Activated naive CD4-positive, alpha-beta T cell treated with anti-CD3 and anti-CD28 coated beads, Interleukin-2, amount 50 U/mL, for 16 hours (primary cell): ENCODE measurements at regions not wholly inside any gene's neighbourhood (a gene's known extent, or its start where the extent isn't known, plus 50 kb on each side); places are given as distances from the start of the nearest gene placed in this dataset.
"Not testable (repeated sequence)": the region's sequence is repeated elsewhere in the genome, so short reads cannot be mapped to it uniquely, and the experiment has no call there.

ENCODE experiments used
- DNase-seq: peaks from one replicate; pipeline ENCODE4 v3.0.0-alpha.2; 2020

GRCh38 chr7:10533429-10533828, 440.2 kb upstream of the PHF14 start:
- not testable (repeated sequence) for DNase-seq

- no peak for DNase-seq
These were observed 437.1 kb upstream of the PHF14 start for GRCh38 chr7:10536561-10536960.

DNA sequence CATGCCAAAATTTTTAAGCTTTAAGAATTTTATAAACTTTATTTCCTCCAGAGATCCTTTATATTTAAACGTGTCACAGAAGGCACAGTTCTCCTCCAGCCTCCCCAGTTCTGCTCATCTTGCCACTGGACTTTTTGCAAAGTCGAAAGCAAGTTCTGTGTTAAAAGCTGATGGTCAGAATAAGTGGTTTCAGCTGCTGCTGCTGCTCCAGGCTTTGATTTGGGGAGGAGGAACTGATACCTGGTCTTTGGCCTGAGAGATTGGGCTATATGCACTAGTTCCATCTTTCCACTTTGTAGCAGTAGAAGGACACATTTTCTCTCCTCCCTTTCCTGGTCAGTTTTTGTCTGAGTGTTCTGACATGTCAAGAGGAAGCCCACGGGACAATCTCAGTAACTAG, 435.9 kb upstream of the PHF14 start:
- DNase-seq: no peak

- DNase-seq: no peak
These were observed 416.3 kb upstream of the PHF14 start for GRCh38 chr7:10557375-10557774.

DNA sequence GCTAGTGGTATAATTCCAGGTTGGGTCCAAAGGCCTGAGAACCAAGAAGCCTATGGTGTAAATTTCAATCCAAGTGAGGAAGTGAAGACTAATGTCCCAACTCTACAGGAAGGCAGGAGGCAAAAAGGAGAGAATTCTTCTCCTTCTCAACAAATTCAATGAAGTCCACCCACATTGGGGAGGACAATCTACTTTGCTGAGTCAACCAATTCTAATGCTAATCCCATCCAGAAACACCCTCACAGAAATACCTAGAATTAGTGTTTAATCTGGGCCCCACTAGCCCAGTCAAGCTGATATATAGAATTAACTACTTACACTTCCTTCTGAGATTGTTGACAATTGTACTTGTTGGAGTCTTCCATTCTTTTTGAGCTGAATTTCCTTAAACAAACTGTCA, 413.2 kb upstream of the PHF14 start:
- no peak for DNase-seq

DNA sequence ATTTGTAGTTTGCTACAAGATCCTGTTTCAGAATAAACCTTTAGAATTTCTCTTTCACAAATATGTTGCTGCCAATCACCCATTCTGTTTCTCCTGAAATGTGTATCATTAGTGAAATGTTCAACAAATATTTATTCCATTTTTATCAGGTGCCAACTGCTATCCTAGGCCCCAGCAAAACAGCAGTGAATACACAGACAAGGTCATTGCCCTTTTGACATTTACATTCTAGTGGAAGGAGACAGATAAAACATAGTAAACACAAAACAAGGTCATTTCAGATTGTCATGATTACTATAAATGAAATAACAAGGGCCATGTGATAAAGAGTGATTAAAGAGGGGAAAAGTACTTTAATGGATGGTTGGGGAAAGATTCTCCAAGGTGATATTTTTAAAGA, 404.8 kb upstream of the PHF14 start:
- no peak for DNase-seq

GRCh38 chr7:10571759-10572158, 401.9 kb upstream of the PHF14 start:
- no peak for DNase-seq

DNA sequence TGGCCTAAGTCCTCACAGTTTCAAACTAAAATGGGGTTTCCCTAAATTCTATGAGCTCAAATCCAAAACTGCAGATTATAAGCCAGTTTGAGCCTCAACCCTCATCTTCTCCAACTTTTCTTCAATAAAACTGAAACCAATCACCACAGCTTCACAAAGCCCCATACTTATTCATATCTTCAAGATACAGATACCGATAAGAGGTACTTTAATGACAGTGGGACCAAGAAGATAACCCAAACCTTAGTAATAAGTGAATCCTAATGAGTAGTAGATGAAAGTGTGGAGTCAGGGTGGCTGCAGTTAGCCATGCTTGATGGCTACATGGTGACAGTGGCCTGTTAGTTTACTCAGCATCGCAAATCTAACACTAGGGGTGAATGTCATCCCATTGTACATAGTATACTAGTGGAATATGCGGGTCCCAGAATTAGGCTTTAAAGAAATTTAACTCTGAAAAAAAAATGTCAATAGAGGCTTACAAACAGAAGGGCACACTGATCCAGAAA, 395.8 kb upstream of the PHF14 start:
- DNase-seq: no peak

DNA sequence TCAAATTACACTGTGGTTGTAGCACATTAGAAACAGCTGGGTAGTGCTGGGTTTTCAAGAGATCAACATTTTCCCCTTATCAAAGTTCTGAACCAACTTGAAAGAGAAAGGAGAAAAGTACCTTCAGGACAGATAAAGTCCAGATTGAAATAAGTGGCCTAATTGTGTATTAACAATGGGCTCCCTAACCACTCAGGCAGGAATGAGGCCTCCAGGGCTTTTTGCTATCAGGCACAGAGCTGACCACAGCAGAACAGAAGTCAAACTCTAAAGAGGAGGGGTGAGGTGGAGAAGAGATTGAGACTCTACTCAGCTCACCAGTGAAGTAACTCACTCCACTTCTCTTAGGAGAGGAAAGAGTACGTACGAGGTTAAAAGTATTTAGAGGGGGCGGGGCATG, 394.1 kb upstream of the PHF14 start:
- DNase-seq: no peak

DNA sequence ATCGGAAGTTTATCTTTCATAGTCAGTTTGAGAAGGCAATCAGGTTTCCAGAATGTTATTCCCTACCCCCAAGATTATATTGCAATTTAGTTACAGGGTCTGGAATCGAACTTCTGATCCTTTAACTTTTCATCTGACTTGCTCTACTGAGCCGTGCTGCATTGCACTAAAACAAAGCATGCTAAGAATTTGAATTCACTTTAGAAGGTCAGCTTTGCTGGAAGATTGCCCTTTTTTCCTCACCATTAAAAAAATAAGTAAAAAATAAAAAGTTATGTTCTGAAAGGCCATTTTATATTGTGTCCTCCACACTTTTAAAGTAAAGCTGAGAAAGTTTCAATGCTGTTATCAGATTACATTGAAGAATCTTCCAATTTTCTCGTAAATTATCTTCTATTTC, 388.8 kb upstream of the PHF14 start:
- no peak for DNase-seq

GRCh38 chr7:10588084-10588483, 385.6 kb upstream of the PHF14 start:
- DNase-seq: no peak

DNA sequence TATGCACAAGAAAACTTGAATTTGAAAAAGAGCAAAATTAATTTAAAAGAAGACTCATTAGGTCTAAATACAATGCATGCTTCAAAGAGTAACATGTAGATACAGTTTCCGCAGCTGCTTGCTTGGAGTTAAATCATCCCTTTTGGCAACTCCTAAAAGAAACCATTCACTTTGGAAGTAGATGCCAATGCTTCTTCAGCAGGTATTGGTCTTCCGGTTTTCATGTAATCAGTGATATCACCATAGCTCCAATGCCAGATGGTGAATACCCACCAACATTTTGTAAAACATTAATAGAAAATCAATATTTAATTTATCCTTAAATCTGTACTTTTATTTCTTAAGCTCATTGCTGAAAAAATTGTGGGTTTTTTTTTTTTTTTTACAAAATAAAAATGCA, 381.1 kb upstream of the PHF14 start:
- DNase-seq: no peak

DNA sequence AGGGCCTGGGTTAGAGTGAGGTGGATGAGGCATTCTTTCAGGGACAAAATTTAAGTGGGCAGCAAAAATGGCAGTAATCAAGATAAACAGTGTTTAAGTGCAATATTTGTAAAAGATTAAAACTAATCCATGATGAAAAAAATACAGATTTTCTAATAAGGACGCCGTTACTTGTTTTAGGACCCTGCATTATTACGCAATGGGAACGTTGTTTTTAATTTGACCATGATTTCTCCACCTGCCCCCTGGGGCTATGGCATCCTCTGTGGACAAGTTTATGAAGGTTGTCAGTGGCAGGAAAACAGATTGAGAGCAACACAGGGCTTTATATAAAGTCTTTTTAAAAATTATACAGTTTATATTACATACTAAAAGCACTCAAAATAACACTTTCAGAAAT, 380.6 kb upstream of the PHF14 start:
- no peak for DNase-seq

- DNase-seq: no peak
These were observed 376.8 kb upstream of the PHF14 start for GRCh38 chr7:10596827-10597226.

DNA sequence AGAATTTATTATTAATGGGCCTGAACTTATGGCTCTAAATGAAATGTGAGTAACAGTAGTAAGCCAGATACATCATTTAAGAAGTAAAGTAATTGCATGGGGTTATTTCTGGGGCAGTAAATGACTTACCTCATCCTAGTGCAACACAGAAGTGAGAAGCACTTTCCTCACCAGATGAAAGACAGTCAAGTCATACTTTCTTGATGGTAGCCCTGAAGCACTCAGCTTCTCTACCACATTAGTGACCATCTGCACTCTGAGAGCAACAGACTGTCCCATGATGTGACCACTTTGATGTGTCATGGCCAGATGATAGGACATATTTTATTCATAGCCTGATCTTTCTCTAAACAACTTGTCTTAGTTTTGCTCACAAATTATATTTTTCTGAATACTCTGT, 369.5 kb upstream of the PHF14 start:
- DNase-seq: no peak

DNA sequence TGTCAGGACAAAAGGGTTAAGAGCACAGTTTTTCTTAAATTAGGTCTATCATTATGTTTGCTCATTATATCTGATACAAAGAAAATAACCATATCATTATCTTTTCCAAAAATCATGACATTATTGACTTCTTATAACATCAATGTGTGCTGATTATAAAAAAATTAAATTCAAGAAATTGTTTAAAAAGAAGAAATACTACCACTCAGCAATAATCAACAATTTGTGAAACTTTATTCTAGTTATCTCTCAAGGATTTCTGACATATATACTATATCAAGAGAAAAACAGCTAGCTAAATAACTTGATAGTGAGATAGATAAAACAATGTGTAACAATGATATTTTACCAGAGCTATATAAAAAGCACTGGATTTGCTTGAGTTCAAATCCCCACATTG, 360.7 kb upstream of the PHF14 start:
- no peak for DNase-seq

DNA sequence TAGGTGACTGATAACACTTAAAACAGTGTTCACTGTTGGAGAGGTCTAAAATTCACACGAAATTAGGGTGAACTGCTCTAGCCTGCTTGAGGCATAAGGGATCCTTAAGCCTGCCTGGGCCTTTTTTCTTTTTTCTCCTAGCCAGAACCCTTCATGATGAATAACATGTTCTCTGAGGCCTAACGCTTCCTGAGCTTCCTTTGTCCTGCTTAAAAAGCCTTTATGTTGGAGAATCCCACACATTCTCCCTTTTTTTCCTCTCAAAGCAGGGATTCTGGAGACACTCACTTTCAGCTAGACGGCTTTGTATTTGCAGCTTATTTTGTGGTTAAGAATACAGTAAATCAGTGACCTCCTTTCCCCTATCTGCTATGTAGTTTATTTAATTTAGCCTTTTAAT, 354.7 kb upstream of the PHF14 start:
- no peak for DNase-seq

GRCh38 chr7:10632712-10633111, 341.0 kb upstream of the PHF14 start:
- no peak for DNase-seq

DNA sequence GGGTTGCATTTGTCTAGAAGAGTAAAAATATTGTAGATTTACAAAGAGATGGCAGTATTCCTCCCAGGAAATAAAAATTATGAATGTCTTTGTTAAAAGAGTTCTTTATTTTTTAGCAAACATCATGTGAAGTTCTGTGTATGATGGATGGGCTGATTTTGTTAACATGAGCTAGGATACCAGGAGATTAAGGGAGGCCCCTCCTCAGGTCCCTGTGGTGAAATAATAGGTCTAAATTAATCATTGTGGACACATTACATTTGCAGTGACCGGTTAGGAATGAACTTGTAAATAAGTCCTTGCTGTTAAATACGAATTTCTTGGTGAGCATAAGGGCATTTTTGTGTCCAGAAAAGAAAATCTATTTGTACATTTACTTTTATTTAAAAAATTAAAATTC, 339.4 kb upstream of the PHF14 start:
- DNase-seq: no peak

DNA sequence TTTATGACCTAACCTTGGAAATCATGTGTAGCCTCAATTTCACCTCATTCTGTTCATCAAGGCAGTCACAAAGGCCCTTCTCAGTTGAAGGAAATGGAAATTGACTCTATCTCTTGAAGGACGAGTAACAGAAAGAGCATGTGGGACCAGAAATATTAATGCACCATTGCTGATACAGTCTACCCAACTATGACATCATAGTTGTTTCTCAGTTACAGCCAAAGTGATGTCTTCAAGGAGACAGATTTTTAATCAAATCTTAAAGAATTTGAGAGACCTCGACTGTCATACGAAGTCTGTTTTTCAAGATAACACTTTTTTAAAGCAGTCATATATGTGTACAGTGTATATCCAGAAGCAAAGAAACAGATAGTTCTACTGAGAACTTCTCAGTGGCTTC, 335.7 kb upstream of the PHF14 start:
- no peak for DNase-seq

- no peak for DNase-seq
These were observed 330.1 kb upstream of the PHF14 start for GRCh38 chr7:10643545-10643944.

DNA sequence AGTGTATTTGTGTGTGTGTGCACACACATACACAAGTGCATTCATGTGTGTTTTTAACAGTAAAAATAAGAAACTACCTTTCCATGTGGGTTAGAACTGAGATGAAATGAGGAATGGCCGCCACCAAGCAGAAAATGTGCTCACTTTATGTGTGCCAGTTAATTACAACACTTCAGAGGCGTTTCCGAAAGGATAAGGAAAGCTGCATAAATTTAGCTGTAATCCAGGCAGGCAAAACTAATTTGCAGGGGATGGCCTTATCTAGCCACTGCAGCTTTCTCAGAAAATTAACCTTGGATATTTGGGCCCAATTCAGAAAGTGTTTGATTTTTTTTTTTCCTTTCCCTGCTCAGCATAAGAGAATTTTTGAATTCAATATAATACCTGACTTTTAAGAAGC, 328.8 kb upstream of the PHF14 start:
- DNase-seq: no peak

DNA sequence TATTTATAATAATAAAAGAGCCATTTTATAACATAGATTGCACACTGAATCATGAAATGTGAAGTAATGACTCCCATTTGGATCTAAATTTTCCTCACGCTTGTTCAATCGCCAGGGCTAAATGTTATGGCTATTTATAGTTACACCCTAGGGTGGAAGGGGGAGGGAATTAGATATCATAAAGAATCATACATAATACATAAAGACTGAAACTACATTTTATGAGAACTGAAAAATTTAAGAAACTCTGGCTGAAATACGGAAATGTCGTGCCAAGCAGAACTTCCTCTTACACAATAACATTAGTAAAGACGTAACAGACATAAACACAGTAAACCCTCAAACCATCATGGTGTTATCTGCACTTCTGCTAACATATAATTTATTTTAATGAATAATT, 327.5 kb upstream of the PHF14 start:
- no peak for DNase-seq

DNA sequence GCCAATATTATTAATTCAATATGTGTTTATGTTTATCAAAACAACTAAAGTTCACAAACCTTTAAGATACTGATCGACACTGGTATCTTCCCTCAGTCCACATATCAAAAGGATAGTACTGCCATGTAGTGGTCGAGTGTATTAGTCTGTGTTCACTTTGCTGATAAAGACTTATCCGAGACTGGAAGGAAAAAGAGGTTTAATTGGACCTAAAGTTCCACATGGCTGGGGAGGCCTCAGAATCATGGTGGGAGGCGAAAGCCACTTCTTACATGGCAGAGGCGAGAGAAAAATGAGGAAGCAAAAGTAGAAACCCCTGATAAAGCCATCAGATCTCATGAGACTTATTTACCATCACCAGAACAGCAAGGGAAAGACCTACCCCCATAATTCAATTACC, 325.4 kb upstream of the PHF14 start:
- DNase-seq: no peak

DNA sequence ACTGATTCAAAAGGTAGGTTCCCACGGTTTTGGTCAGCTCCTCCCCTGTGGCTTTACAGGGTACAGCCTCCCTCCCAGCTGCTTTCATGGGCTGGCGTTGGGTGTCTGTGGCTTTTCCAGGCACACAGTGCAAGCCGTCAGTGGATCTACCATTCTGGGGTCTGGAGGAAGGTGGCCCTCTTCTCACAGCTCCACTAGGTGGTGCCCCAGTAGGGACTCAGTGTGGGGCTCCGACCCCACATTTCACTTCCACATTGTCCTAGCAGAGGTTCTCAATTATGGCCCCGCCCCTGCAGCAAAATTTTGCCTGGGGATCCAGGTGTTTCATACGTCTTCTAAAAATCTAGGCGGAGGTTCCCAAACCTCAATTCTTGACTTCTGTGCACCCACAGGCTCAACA, 324.6 kb upstream of the PHF14 start:
- DNase-seq: not testable (repeated sequence)

- DNase-seq: no peak
These were observed 318.6 kb upstream of the PHF14 start for GRCh38 chr7:10655031-10655430.
